ENCODE measurements at regions not wholly inside any gene's neighbourhood (a gene's known extent, or its start where the extent isn't known, plus 50 kb on each side); places are given as distances from the start of the nearest gene placed in this dataset.

DNA sequence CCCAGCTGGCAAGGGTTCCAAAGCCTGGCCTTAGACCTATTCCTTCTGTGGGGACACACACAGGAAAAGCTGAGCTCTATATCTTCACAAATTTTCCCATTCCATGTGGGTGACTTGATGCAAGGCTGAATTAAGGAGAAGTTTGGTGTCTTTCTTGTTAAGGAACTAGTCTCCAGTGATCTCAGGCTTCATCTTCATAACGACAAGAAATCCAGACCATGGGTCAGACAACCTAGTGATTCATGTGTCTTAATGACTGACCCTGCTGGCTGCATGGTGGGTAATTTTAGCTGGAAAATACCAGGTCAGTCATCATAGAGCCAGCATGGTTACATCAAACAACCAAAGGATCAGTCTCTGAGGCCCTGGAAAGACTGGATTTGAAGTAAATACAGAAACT is 112.7 kb upstream of the SLC4A7 start:
- H3K9me3 Mint-ChIP-seq (ENCODE audit: unreplicated experiment) = no peaks in the 10 kb centered on the region
- H3K36me3 Mint-ChIP-seq (ENCODE audit: unreplicated experiment) = no peaks in the 10 kb centered on the region
- no peak overlapping the region for H3K27ac Mint-ChIP-seq (ENCODE audit: unreplicated experiment)
- H3K27me3 Mint-ChIP-seq (ENCODE audit: unreplicated experiment) = no peaks in the 10 kb centered on the region
- TF ChIP-seq, protein P1, sequence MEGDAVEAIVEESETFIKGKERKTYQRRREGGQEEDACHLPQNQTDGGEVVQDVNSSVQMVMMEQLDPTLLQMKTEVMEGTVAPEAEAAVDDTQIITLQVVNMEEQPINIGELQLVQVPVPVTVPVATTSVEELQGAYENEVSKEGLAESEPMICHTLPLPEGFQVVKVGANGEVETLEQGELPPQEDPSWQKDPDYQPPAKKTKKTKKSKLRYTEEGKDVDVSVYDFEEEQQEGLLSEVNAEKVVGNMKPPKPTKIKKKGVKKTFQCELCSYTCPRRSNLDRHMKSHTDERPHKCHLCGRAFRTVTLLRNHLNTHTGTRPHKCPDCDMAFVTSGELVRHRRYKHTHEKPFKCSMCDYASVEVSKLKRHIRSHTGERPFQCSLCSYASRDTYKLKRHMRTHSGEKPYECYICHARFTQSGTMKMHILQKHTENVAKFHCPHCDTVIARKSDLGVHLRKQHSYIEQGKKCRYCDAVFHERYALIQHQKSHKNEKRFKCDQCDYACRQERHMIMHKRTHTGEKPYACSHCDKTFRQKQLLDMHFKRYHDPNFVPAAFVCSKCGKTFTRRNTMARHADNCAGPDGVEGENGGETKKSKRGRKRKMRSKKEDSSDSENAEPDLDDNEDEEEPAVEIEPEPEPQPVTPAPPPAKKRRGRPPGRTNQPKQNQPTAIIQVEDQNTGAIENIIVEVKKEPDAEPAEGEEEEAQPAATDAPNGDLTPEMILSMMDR (IDR thresholded peaks at IDR 0.05) = no peak
- H3K4me3 Mint-ChIP-seq (ENCODE audit: unreplicated experiment) = no peak overlapping the region
- peaks cover 22% of the 10 kb centered on the region for H3K4me1 Mint-ChIP-seq (ENCODE audit: unreplicated experiment)
- no peak for DNase-seq (ENCODE audit: extremely low spot score, unreplicated experiment)

DNA sequence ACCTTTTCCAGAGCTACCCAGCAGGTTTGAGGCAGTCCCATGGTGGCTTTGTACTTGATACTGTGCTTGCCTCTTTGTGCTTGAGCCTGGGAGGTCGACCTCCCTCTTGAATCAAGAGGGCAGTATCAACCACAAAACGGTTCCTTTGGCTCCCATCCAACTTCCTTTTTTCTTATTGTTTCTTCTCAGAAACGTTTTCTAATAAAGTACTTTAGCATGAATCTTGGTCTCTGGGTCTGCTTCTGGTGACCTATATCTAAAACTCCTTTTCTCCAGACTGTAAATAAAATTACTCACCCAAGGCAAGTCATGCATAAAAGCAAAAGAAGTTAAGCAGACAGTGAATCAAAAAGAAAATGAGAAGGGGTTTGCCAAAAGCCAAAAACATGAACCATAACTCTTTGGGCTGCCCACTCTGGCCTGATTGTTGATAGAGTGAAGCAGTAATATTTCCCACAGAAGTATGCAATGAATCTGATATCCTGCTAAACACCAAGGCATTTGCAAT is 112.2 kb upstream of the SLC4A7 start:
- TF ChIP-seq, protein P1 (IDR thresholded peaks at IDR 0.05) = no peak
- Mint-ChIP-seq H3K27me3 (ENCODE audit: unreplicated experiment) (no peaks in the 10 kb centered on the region), H3K27ac (ENCODE audit: unreplicated experiment) (peak overlapping the region; percentile 63), H3K9me3 (ENCODE audit: unreplicated experiment) (no peaks in the 10 kb centered on the region), H3K4me1 (ENCODE audit: unreplicated experiment) (peaks cover 27% of the 10 kb centered on the region), H3K36me3 (ENCODE audit: unreplicated experiment) (no peaks in the 10 kb centered on the region), H3K4me3 (ENCODE audit: unreplicated experiment) (no peak overlapping the region)
- no peak for DNase-seq (ENCODE audit: extremely low spot score, unreplicated experiment)

DNA sequence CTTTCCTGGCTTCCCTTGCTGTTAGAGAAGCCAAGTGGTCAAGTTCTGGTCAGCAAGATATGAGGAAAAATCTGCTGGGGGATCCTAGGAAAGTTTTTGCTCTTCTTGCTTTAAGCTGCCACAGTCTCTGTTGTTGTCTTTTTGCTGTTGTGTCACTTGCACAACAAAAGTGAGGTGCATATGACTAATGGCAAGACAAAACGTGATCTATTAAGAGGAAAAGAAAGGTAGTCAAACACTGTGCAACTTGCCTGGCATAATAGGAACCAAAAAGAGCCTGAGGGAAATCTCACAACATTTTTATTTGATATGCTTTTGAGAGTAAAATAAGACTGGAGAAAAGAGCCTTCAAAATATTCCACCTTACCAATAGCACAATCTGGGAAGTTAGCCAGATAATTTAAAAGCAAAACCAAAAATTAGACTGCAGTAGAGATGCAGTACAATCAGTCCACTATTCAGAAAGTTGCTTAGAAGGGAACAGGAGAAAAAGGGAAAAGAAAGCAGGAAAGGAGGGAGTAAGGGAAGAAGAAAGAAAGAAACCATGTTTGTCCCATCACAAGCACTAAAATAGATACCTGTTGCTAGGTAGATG is 110.0 kb upstream of the SLC4A7 start:
- Mint-ChIP-seq H3K36me3 (ENCODE audit: unreplicated experiment) (no peaks in the 10 kb centered on the region), H3K4me3 (ENCODE audit: unreplicated experiment) (no peak overlapping the region), H3K9me3 (ENCODE audit: unreplicated experiment) (no peaks in the 10 kb centered on the region), H3K4me1 (ENCODE audit: unreplicated experiment) (peaks cover 46% of the 10 kb centered on the region), H3K27me3 (ENCODE audit: unreplicated experiment) (no peaks in the 10 kb centered on the region), H3K27ac (ENCODE audit: unreplicated experiment) (peak overlapping the region; percentile 21)
- TF ChIP-seq, protein P1 (IDR thresholded peaks at IDR 0.05) = no peak
- DNase-seq (ENCODE audit: extremely low spot score, unreplicated experiment) = no peak

DNA sequence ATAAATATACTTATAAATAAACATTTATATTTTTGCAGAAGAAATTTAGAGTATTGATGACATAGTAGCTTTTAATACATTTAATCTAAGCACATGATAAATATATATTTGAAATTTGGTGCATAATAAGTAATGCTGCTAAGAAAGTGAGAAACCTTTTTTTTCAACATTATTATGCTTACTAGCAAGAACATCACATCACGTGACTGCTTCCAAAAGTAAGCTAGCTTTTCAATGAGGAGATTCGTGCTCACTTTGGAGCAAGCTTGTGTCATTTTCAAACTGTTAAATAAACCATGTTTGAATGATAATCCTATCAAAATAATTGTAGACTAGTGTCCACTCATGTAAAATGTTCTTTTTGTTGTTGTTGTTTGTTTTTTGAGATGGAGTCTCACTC is 109.0 kb upstream of the SLC4A7 start:
- no peak overlapping the region for H3K27ac Mint-ChIP-seq (ENCODE audit: unreplicated experiment)
- H3K27me3 Mint-ChIP-seq (ENCODE audit: unreplicated experiment) = no peaks in the 10 kb centered on the region
- H3K36me3 Mint-ChIP-seq (ENCODE audit: unreplicated experiment) = no peaks in the 10 kb centered on the region
- no peaks in the 10 kb centered on the region for H3K9me3 Mint-ChIP-seq (ENCODE audit: unreplicated experiment)
- H3K4me1 Mint-ChIP-seq (ENCODE audit: unreplicated experiment) = peaks cover 46% of the 10 kb centered on the region
- no peak for DNase-seq (ENCODE audit: extremely low spot score, unreplicated experiment)
- H3K4me3 Mint-ChIP-seq (ENCODE audit: unreplicated experiment) = no peak overlapping the region
- TF ChIP-seq, protein P1 (IDR thresholded peaks at IDR 0.05) = no peak

DNA sequence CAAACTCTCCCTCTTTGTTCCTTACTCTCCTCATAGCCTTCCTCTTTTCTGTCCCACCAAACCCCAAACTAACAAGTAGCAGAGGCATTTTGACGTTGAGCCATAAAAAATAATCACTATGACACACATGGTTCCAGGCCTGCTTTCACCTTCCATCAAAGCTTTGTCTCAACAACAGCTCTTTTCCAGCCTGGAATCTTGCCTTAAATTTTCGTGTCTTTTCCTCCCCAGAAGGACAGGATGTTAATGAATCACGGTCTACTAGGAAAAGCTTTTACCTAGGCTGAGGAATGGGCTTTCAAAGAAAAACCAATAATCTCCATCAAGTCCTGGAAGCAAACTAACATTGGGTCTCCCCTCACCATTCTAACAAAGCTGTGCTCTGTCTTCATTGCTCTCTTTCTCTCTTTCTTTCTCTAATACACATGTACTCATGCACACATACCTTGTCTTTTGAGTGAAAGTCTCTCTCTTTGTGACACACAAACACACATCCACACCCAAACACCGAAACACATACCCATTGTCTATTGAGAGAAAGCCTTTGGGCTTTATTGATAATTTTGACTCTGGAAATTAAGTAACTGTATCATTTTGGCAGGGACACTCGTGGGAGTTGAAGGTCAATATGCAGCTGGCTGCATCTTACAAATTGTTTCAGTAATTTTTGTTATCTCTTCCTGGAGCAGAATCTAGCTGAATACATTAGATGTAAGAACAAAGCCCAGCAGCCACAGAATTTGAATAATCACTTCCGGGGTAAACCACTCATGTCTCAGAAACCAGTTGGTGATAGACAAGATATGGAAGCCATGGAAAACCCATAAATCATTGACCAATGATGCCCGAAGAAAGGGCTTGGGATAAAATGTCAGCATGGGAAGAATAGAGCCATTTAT is 107.4 kb upstream of the SLC4A7 start:
- H3K4me3 Mint-ChIP-seq (ENCODE audit: unreplicated experiment) = no peak overlapping the region
- H3K36me3 Mint-ChIP-seq (ENCODE audit: unreplicated experiment) = no peaks in the 10 kb centered on the region
- peaks cover 39% of the 10 kb centered on the region for H3K4me1 Mint-ChIP-seq (ENCODE audit: unreplicated experiment)
- DNase-seq (ENCODE audit: extremely low spot score, unreplicated experiment) = no peak
- TF ChIP-seq, protein P1 (IDR thresholded peaks at IDR 0.05) = no peak
- no peaks in the 10 kb centered on the region for H3K9me3 Mint-ChIP-seq (ENCODE audit: unreplicated experiment)
- peak overlapping the region; percentile 72 for H3K27ac Mint-ChIP-seq (ENCODE audit: unreplicated experiment)
- no peaks in the 10 kb centered on the region for H3K27me3 Mint-ChIP-seq (ENCODE audit: unreplicated experiment)

Data from osteocyte (in vitro differentiated cells).